Neural cell (in vitro differentiated cells): ENCODE measurements at regions not wholly inside any gene's neighbourhood (a gene's known extent, or its start where the extent isn't known, plus 50 kb on each side); places are given as distances from the start of the nearest gene placed in this dataset.

Experiments used
- H2AFZ ChIP-seq: fragments of 200-600, 300-800 bp; sonication (generic), shearing (Covaris generic); 2 replicates; pipeline ENCODE4 v1.6.0; 2014; ENCODE audit warnings: low read depth, mild to moderate bottlenecking, antibody characterized with exemption, low read length, moderate library complexity
- H3F3A ChIP-seq: fragments of 200-600 bp; shearing (Covaris generic); 2 replicates; pipeline ENCODE4 v1.6.1; 2016; ENCODE audit warnings: mild to moderate bottlenecking, moderate library complexity, mixed read lengths, antibody characterized with exemption, low read length; ENCODE audit not compliant: insufficient read depth, poor library complexity, severe bottlenecking
- H3K27ac ChIP-seq: fragments of 200-600, 300-800 bp; sonication (generic), shearing (Covaris generic); 2 replicates; pipeline ENCODE4 v1.5.1; 2014; ENCODE audit warnings: mild to moderate bottlenecking, low read length, moderate library complexity
- H3K27me3 ChIP-seq: fragments of 300-800, 200-600 bp; sonication (generic), shearing (Covaris generic); 2 replicates; pipeline ENCODE4 v1.6.0; 2014; ENCODE audit warnings: mild to moderate bottlenecking, low read depth, low read length, moderate library complexity; ENCODE audit not compliant: insufficient read depth
- H3K36me3 ChIP-seq: fragments of 300-800, 200-600 bp; sonication (generic), shearing (Covaris generic); 2 replicates; pipeline ENCODE4 v1.5.1; 2014; ENCODE audit warnings: mild to moderate bottlenecking, antibody characterized with exemption, low read length, moderate library complexity; ENCODE audit not compliant: insufficient read depth
- H3K4me2 ChIP-seq: fragments of 300-800, 200-600 bp; sonication (generic), shearing (Covaris generic); 2 replicates; pipeline ENCODE4 v1.6.0; 2014; ENCODE audit warnings: mild to moderate bottlenecking, low read length
- H3K4me3 ChIP-seq: fragments of 300-800, 200-600 bp; sonication (generic), shearing (Covaris generic); 2 replicates; pipeline ENCODE4 v1.5.1; 2014; ENCODE audit warnings: mild to moderate bottlenecking, low read length, moderate library complexity
- H3K79me2 ChIP-seq: fragments of 200-600 bp; shearing (Covaris generic); replicated peaks from 2 replicates; pipeline ENCODE4 v1.6.0; 2014; ENCODE audit warnings: mild to moderate bottlenecking, low read length, moderate library complexity; ENCODE audit not compliant: insufficient read depth
- H3K9ac ChIP-seq: fragments of 300-800, 200-600 bp; sonication (generic), shearing (Covaris generic); 2 replicates; pipeline ENCODE4 v1.6.1; 2016; ENCODE audit warnings: mild to moderate bottlenecking, low read length, mixed read lengths
- H3K9me2 ChIP-seq: fragments of 200-600 bp; shearing (Covaris generic); 2 replicates; pipeline ENCODE4 v1.6.1; 2016; ENCODE audit warnings: mild to moderate bottlenecking, low read length, mixed read lengths; ENCODE audit not compliant: insufficient read depth
- H3K9me3 ChIP-seq: fragments of 200-600, 300-800 bp; sonication (generic), shearing (Covaris generic); 2 replicates; pipeline ENCODE4 v1.6.1; 2016; ENCODE audit warnings: mild to moderate bottlenecking, mixed run types, low read length, moderate library complexity, mixed read lengths
- H4K20me1 ChIP-seq: fragments of 200-600 bp; shearing (Covaris generic); 2 replicates; pipeline ENCODE4 v1.6.1; 2016; ENCODE audit warnings: mild to moderate bottlenecking, mixed run types; ENCODE audit not compliant: insufficient read depth
- EP300 ChIP-seq: fragments of 450-650 bp; conservative IDR thresholded peaks from 2 replicates; pipeline ENCODE4 v1.6.1; 2014; ENCODE audit warnings: antibody characterized with exemption, mild to moderate bottlenecking, moderate library complexity; ENCODE audit not compliant: poor library complexity, severe bottlenecking
- EZH2 ChIP-seq: fragments of 200-600, 300-800 bp; shearing (Covaris generic), sonication (generic); IDR thresholded peaks from 2 replicates; pipeline ENCODE4 v1.6.1; 2014; ENCODE audit warnings: antibody characterized with exemption, low read length, borderline replicate concordance, mild to moderate bottlenecking; ENCODE audit not compliant: insufficient read depth, poor library complexity, severe bottlenecking
- MXI1 ChIP-seq: fragments of 450-650 bp; conservative IDR thresholded peaks from 2 replicates; pipeline ENCODE4 v1.6.1; 2014; ENCODE audit warnings: antibody characterized with exemption, mild to moderate bottlenecking; ENCODE audit not compliant: poor library complexity, severe bottlenecking
- POLR2AphosphoS5 ChIP-seq: IDR thresholded peaks from 2 replicates; pipeline ENCODE4 v1.6.1; 2012
- RAD21 ChIP-seq: fragments of 450-650 bp; conservative IDR thresholded peaks from 2 replicates; pipeline ENCODE4 v1.6.1; 2014; ENCODE audit warnings: antibody characterized with exemption, mild to moderate bottlenecking, moderate library complexity
- SMC3 ChIP-seq: fragments of 450-650 bp; conservative IDR thresholded peaks from 2 replicates; pipeline ENCODE4 v1.6.1; 2014; ENCODE audit warnings: antibody characterized with exemption, mild to moderate bottlenecking, moderate library complexity; ENCODE audit not compliant: poor library complexity
- TAF1 ChIP-seq: IDR thresholded peaks from 2 replicates; pipeline ENCODE4 v1.6.1; 2012; ENCODE audit warnings: low read depth
- TF ChIP-seq, protein P1 (sequence below): fragments of 450-650 bp; IDR thresholded peaks from 2 replicates; pipeline ENCODE4 v1.5.1; 2014; ENCODE audit warnings: antibody characterized with exemption, mild to moderate bottlenecking, moderate library complexity; ENCODE audit not compliant: poor library complexity, severe bottlenecking
- TF ChIP-seq, protein P2 (sequence below): IDR thresholded peaks from 2 replicates; pipeline ENCODE4 v1.6.1; 2012; ENCODE audit warnings: borderline replicate concordance

DNA sequence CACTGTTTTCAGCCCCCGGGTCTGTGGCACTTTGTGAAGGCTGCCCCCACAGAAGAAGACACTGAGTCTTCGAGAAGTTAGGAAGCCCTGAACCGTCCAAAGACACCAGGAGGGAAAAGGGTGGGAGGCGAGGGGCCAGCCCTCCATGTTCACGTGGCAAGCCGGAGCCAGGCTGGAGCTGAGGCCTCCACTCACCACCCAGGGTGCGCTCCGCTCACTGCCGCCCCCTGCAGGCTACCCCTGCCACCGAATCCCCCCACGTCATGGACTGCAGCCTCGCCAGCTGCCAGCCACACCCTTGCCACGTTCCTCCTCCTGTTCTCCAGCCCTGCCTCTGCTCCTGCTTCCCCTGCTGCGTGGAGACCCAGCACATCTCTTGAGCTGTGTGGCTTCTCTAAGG is 59.0 kb upstream of the EN2 start:
- Histone ChIP-seq H3K4me2 (no peak overlapping the region), H3K27me3 (no peaks in the 10 kb centered on the region), H3K9me3 (peaks cover 4% of the 10 kb centered on the region), H2AFZ (no peak overlapping the region), H3K36me3 (no peaks in the 10 kb centered on the region), H3K27ac (no peak overlapping the region), H3K79me2 (no peaks in the 10 kb centered on the region), H3K9me2 (no peaks in the 10 kb centered on the region), H3K9ac (no peak overlapping the region), H4K20me1 (no peaks in the 10 kb centered on the region), H3F3A (no peaks in the 10 kb centered on the region), H3K4me3 (no peak overlapping the region)
- TF ChIP-seq RAD21, result no peak
- TF ChIP-seq EP300, result no peak
- no peak for TF ChIP-seq POLR2AphosphoS5
- TF ChIP-seq TAF1, result no peak
- no peak for TF ChIP-seq SMC3
- TF ChIP-seq, protein P1, sequence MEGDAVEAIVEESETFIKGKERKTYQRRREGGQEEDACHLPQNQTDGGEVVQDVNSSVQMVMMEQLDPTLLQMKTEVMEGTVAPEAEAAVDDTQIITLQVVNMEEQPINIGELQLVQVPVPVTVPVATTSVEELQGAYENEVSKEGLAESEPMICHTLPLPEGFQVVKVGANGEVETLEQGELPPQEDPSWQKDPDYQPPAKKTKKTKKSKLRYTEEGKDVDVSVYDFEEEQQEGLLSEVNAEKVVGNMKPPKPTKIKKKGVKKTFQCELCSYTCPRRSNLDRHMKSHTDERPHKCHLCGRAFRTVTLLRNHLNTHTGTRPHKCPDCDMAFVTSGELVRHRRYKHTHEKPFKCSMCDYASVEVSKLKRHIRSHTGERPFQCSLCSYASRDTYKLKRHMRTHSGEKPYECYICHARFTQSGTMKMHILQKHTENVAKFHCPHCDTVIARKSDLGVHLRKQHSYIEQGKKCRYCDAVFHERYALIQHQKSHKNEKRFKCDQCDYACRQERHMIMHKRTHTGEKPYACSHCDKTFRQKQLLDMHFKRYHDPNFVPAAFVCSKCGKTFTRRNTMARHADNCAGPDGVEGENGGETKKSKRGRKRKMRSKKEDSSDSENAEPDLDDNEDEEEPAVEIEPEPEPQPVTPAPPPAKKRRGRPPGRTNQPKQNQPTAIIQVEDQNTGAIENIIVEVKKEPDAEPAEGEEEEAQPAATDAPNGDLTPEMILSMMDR, result no peak
- TF ChIP-seq MXI1, result no peak
- TF ChIP-seq, protein P2, sequence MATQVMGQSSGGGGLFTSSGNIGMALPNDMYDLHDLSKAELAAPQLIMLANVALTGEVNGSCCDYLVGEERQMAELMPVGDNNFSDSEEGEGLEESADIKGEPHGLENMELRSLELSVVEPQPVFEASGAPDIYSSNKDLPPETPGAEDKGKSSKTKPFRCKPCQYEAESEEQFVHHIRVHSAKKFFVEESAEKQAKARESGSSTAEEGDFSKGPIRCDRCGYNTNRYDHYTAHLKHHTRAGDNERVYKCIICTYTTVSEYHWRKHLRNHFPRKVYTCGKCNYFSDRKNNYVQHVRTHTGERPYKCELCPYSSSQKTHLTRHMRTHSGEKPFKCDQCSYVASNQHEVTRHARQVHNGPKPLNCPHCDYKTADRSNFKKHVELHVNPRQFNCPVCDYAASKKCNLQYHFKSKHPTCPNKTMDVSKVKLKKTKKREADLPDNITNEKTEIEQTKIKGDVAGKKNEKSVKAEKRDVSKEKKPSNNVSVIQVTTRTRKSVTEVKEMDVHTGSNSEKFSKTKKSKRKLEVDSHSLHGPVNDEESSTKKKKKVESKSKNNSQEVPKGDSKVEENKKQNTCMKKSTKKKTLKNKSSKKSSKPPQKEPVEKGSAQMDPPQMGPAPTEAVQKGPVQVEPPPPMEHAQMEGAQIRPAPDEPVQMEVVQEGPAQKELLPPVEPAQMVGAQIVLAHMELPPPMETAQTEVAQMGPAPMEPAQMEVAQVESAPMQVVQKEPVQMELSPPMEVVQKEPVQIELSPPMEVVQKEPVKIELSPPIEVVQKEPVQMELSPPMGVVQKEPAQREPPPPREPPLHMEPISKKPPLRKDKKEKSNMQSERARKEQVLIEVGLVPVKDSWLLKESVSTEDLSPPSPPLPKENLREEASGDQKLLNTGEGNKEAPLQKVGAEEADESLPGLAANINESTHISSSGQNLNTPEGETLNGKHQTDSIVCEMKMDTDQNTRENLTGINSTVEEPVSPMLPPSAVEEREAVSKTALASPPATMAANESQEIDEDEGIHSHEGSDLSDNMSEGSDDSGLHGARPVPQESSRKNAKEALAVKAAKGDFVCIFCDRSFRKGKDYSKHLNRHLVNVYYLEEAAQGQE, result no peak
- TF ChIP-seq EZH2, result no peak

DNA sequence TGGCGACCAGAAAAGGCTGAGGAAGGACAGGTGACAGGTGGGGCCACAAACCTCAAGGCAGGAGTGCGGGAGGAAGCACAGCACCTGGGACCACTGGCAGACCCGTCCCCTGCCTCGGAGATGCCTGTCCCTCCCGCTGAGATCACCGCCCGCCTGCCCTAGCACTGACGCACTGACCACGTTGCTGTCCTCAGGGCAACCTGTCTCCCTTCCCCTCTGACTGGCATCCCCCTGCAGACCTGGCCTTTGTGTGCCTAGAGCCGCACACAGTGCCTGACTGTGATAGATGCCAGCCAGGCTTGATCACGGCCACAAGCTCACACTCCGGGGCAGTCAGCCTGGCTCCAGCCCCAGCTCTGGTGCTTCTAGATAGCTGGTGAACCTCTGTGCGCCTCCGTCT is 58.4 kb upstream of the EN2 start:
- H3K9ac ChIP-seq, result no peak overlapping the region
- H2AFZ ChIP-seq, result no peak overlapping the region
- no peak overlapping the region for H3K4me2 ChIP-seq
- no peak overlapping the region for H3K4me3 ChIP-seq
- TF ChIP-seq TAF1 (no peak), EZH2 (no peak), EP300 (no peak), SMC3 (no peak), POLR2AphosphoS5 (no peak), RAD21 (no peak), MXI1 (no peak)
- TF ChIP-seq, protein P2, result no peak
- TF ChIP-seq, protein P1, result no peak
- H3K27ac ChIP-seq, result no peak overlapping the region
- no peaks in the 10 kb centered on the region for H3K36me3 ChIP-seq
- H4K20me1 ChIP-seq, result no peaks in the 10 kb centered on the region
- no peaks in the 10 kb centered on the region for H3K27me3 ChIP-seq
- H3K9me2 ChIP-seq, result no peaks in the 10 kb centered on the region
- no peaks in the 10 kb centered on the region for H3K79me2 ChIP-seq
- no peaks in the 10 kb centered on the region for H3F3A ChIP-seq
- peaks cover 4% of the 10 kb centered on the region for H3K9me3 ChIP-seq
